ENCODE measurements at regions not wholly inside any gene's neighbourhood (a gene's known extent, or its start where the extent isn't known, plus 50 kb on each side); places are given as distances from the start of the nearest gene placed in this dataset.

GRCh38 chr7:25780904-25781303 is 371.1 kb upstream of the NFE2L3 start:
- H3K27ac Mint-ChIP-seq = no peak overlapping the region
- H3K27me3 Mint-ChIP-seq = peaks cover 37% of the 10 kb centered on the region
- peaks cover 14% of the 10 kb centered on the region for H3K4me1 Mint-ChIP-seq (ENCODE audit: unreplicated experiment)
- no peaks in the 10 kb centered on the region for H3K36me3 Mint-ChIP-seq
- TF ChIP-seq CTCF (conservative IDR thresholded peaks at IDR 0.05) = no peak
- H3K9me3 Mint-ChIP-seq = peaks cover 6% of the 10 kb centered on the region
- DNase-seq (ENCODE audit: extremely low spot score, unreplicated experiment) = no peak
- H3K4me3 Mint-ChIP-seq = no peak overlapping the region

- no peak for TF ChIP-seq CTCF (conservative IDR thresholded peaks at IDR 0.05)
- H3K4me1 Mint-ChIP-seq (ENCODE audit: unreplicated experiment) = peaks cover 14% of the 10 kb centered on the region
Measured at GRCh38 chr7:25781704-25782103, 370.3 kb upstream of the NFE2L3 start.

GRCh38 chr7:25786936-25787335 is 365.1 kb upstream of the NFE2L3 start:
- peaks cover 15% of the 10 kb centered on the region for H3K4me1 Mint-ChIP-seq (ENCODE audit: unreplicated experiment)
- no peak overlapping the region for H3K27ac Mint-ChIP-seq

More at GRCh38 chr7:25781704-25782103, 370.3 kb upstream of the NFE2L3 start:
- peaks cover 37% of the 10 kb centered on the region for H3K27me3 Mint-ChIP-seq
- H3K27ac Mint-ChIP-seq = no peak overlapping the region
- peaks cover 6% of the 10 kb centered on the region for H3K9me3 Mint-ChIP-seq
- no peaks in the 10 kb centered on the region for H3K36me3 Mint-ChIP-seq
- no peak for DNase-seq (ENCODE audit: extremely low spot score, unreplicated experiment)
- H3K4me3 Mint-ChIP-seq = no peak overlapping the region

GRCh38 chr7:25787336-25787735 is 364.7 kb upstream of the NFE2L3 start:
- Mint-ChIP-seq H3K27ac (no peak overlapping the region), H3K4me3 (no peak overlapping the region), H3K4me1 (ENCODE audit: unreplicated experiment) (peaks cover 15% of the 10 kb centered on the region), H3K9me3 (peaks cover 6% of the 10 kb centered on the region), H3K36me3 (no peaks in the 10 kb centered on the region), H3K27me3 (peaks cover 41% of the 10 kb centered on the region)
- no peak for DNase-seq (ENCODE audit: extremely low spot score, unreplicated experiment)
- no peak for TF ChIP-seq CTCF (conservative IDR thresholded peaks at IDR 0.05)

More at GRCh38 chr7:25786936-25787335, 365.1 kb upstream of the NFE2L3 start:
- no peak for DNase-seq (ENCODE audit: extremely low spot score, unreplicated experiment)
- peaks cover 41% of the 10 kb centered on the region for H3K27me3 Mint-ChIP-seq
- no peak for TF ChIP-seq CTCF (conservative IDR thresholded peaks at IDR 0.05)
- H3K4me3 Mint-ChIP-seq = no peak overlapping the region
- H3K9me3 Mint-ChIP-seq = peaks cover 6% of the 10 kb centered on the region
- H3K36me3 Mint-ChIP-seq = no peaks in the 10 kb centered on the region

- TF ChIP-seq CTCF (conservative IDR thresholded peaks at IDR 0.05) = no peak
- DNase-seq (ENCODE audit: extremely low spot score, unreplicated experiment) = no peak
- no peak overlapping the region for H3K27ac Mint-ChIP-seq
- H3K4me1 Mint-ChIP-seq (ENCODE audit: unreplicated experiment) = peaks cover 15% of the 10 kb centered on the region
- peaks cover 42% of the 10 kb centered on the region for H3K27me3 Mint-ChIP-seq
- peaks cover 6% of the 10 kb centered on the region for H3K9me3 Mint-ChIP-seq
- peaks cover 4% of the 10 kb centered on the region for H3K36me3 Mint-ChIP-seq
- H3K4me3 Mint-ChIP-seq = no peak overlapping the region
Measured at GRCh38 chr7:25788371-25788770, 363.6 kb upstream of the NFE2L3 start.
